GM23248 (cell line): ENCODE measurements at regions not wholly inside any gene's neighbourhood (a gene's known extent, or its start where the extent isn't known, plus 50 kb on each side); places are given as distances from the start of the nearest gene placed in this dataset.
A peak's percentile ranks its signal among the peaks of the same experiment; 100 is the strongest.

Experiments used
- DNase-seq: peaks from one replicate; pipeline ENCODE4 v3.0.0-alpha.2; 2015
- H2AFZ ChIP-seq: fragments of 200-600 bp; sonication (generic); 2 replicates; pipeline ENCODE4 v1.6.1; 2016; ENCODE audit warnings: antibody characterized with exemption
- H3F3A ChIP-seq: fragments of 200-600 bp; sonication (generic); 2 replicates; pipeline ENCODE4 v1.6.1; 2016; ENCODE audit warnings: mild to moderate bottlenecking, antibody characterized with exemption, mixed run types; ENCODE audit not compliant: insufficient read depth
- H3K27ac ChIP-seq: fragments of 200-600 bp; sonication (generic); 2 replicates; pipeline ENCODE4 v1.5.1; 2016; ENCODE audit warnings: mild to moderate bottlenecking
- H3K27me3 ChIP-seq: fragments of 200-600 bp; sonication (generic); replicated peaks from 2 replicates; pipeline ENCODE4 v1.6.1; 2016; ENCODE audit warnings: mild to moderate bottlenecking; ENCODE audit not compliant: insufficient read depth
- H3K36me3 ChIP-seq: fragments of 200-600 bp; sonication (generic); 2 replicates; pipeline ENCODE4 v1.6.1; 2016; ENCODE audit warnings: low read depth, mild to moderate bottlenecking
- H3K4me1 ChIP-seq: fragments of 200-600 bp; sonication (generic); 2 replicates; pipeline ENCODE4 v1.6.1; 2016; ENCODE audit warnings: mild to moderate bottlenecking; ENCODE audit not compliant: insufficient read depth
- H3K4me2 ChIP-seq: fragments of 200-600 bp; sonication (generic); one replicate; pipeline ENCODE4 v1.6.1; 2016; ENCODE audit warnings: mild to moderate bottlenecking; ENCODE audit not compliant: unreplicated experiment
- H3K4me3 ChIP-seq: fragments of 200-600 bp; sonication (generic); 2 replicates; pipeline ENCODE4 v1.5.1; 2016; ENCODE audit warnings: mild to moderate bottlenecking
- H3K79me2 ChIP-seq: fragments of 200-600 bp; sonication (generic); 2 replicates; pipeline ENCODE4 v1.6.1; 2016; ENCODE audit warnings: mild to moderate bottlenecking; ENCODE audit not compliant: insufficient read depth
- H3K9ac ChIP-seq: fragments of 200-600 bp; sonication (generic); 2 replicates; pipeline ENCODE4 v1.6.1; 2016; ENCODE audit warnings: mild to moderate bottlenecking
- H3K9me2 ChIP-seq: fragments of 200-600 bp; sonication (generic); 2 replicates; pipeline ENCODE4 v1.6.1; 2016; ENCODE audit warnings: mixed run types, mild to moderate bottlenecking, moderate library complexity; ENCODE audit not compliant: insufficient read depth
- H3K9me3 ChIP-seq: fragments of 200-600 bp; sonication (generic); one replicate; pipeline ENCODE4 v1.6.1; 2017; ENCODE audit warnings: low read depth
- H4K20me1 ChIP-seq: fragments of 200-600 bp; sonication (generic); 2 replicates; pipeline ENCODE4 v1.6.0; 2016; ENCODE audit not compliant: insufficient read depth
- EZH2 ChIP-seq: fragments of 200-600 bp; sonication (generic); IDR thresholded peaks from 2 replicates; pipeline ENCODE4 v1.6.1; 2018; ENCODE audit warnings: antibody characterized with exemption, mild to moderate bottlenecking; ENCODE audit not compliant: insufficient read depth, poor library complexity, severe bottlenecking
- EZH2phosphoT487 ChIP-seq: fragments of 200-600 bp; sonication (generic); IDR thresholded peaks from 2 replicates; pipeline ENCODE4 v1.6.1; 2018; ENCODE audit warnings: antibody characterized with exemption, moderate library complexity, mild to moderate bottlenecking, low read depth; ENCODE audit not compliant: insufficient read depth
- WGBS, 2 experiments: methylation state at CpG; one replicate each; pipeline ENCODE4 v1.1.6; 2015 to 2017; ENCODE audit warnings: low lambda C conversion rate in 2 of 2, low coverage in 1 of 2; ENCODE audit errors: missing lambda C conversion rate in 2 of 2; 5-methylcytosine and 5-hydroxymethylcytosine counted together
- in situ Hi-C: fragments of 300-500 bp; cut with MboI; formaldehyde crosslinking; loops from 2 replicates; pipeline ENCODE4 v1.15.0; 2020

- Histone ChIP-seq H3K27me3 (no peaks in the 10 kb centered on the region), H3K79me2 (no peaks in the 10 kb centered on the region), H3K36me3 (no peaks in the 10 kb centered on the region), H4K20me1 (no peaks in the 10 kb centered on the region), H3K9ac (no peak overlapping the region), H3F3A (no peaks in the 10 kb centered on the region), H3K4me3 (no peak overlapping the region), H3K27ac (no peak overlapping the region), H3K9me3 (no peaks in the 10 kb centered on the region), H3K9me2 (no peaks in the 10 kb centered on the region), H3K4me2 (no peak overlapping the region), H3K4me1 (peaks cover 7% of the 10 kb centered on the region; the same call in 1 of the 2 replicates), H2AFZ (no peak overlapping the region)
- WGBS, 2 experiments = 74 to 78% methylated on average over 5 of the region's 5 CpGs
- no peak for DNase-seq
- TF ChIP-seq EZH2phosphoT487 (no peak), EZH2 (no peak)
- in situ Hi-C loops = no loop called here
Measured at GRCh38 chr14:94941311-94941710, 171.4 kb upstream of the GSC start.

- 61 to 67% methylated on average over 11 of the region's 11 CpGs for WGBS, 2 experiments
Measured at GRCh38 chr14:94940263-94940993, 170.5 kb upstream of the GSC start.

GRCh38 chr14:94938016-94938415 is 168.1 kb upstream of the GSC start:
- H3K79me2 ChIP-seq = no peaks in the 10 kb centered on the region
- H3K4me1 ChIP-seq = peaks cover 15% of the 10 kb centered on the region; the same call in 1 of the 2 replicates
- H4K20me1 ChIP-seq = no peaks in the 10 kb centered on the region
- in situ Hi-C loops = no loop called here
- H3K9me2 ChIP-seq = no peaks in the 10 kb centered on the region
- no peaks in the 10 kb centered on the region for H3F3A ChIP-seq
- H3K9ac ChIP-seq = no peak overlapping the region
- TF ChIP-seq EZH2 (no peak), EZH2phosphoT487 (no peak)
- no peak for DNase-seq
- WGBS, 2 experiments = 92% methylated on average over 2 of the region's 2 CpGs
- no peaks in the 10 kb centered on the region for H3K36me3 ChIP-seq
- H3K27me3 ChIP-seq = peaks cover 10% of the 10 kb centered on the region; the same call in 1 of the 2 replicates
- H3K9me3 ChIP-seq = no peaks in the 10 kb centered on the region
- no peak overlapping the region for H3K4me2 ChIP-seq
- H3K27ac ChIP-seq = no peak overlapping the region
- no peak overlapping the region for H2AFZ ChIP-seq
- no peak overlapping the region for H3K4me3 ChIP-seq

More at GRCh38 chr14:94940263-94940993, 170.5 kb upstream of the GSC start:
- H3K9ac ChIP-seq = no peak overlapping the region
- H4K20me1 ChIP-seq = no peaks in the 10 kb centered on the region
- no peak for DNase-seq
- no peak overlapping the region for H3K4me2 ChIP-seq
- no peaks in the 10 kb centered on the region for H3K27me3 ChIP-seq
- no peak overlapping the region for H2AFZ ChIP-seq
- peaks cover 8% of the 10 kb centered on the region; the same call in 1 of the 2 replicates for H3K4me1 ChIP-seq
- H3F3A ChIP-seq = no peaks in the 10 kb centered on the region
- no peaks in the 10 kb centered on the region for H3K36me3 ChIP-seq
- H3K79me2 ChIP-seq = no peaks in the 10 kb centered on the region
- no peak for TF ChIP-seq EZH2phosphoT487
- TF ChIP-seq EZH2 = no peak
- in situ Hi-C loops = no loop called here
- no peak overlapping the region for H3K27ac ChIP-seq
- H3K9me2 ChIP-seq = no peaks in the 10 kb centered on the region
- H3K9me3 ChIP-seq = no peaks in the 10 kb centered on the region
- H3K4me3 ChIP-seq = no peak overlapping the region

GRCh38 chr14:94936901-94937685 is 167.2 kb upstream of the GSC start:
- peak overlapping the region; percentile 61 for H2AFZ ChIP-seq
- peak; percentile 11 for DNase-seq

More at GRCh38 chr14:94936901-94937685, 167.2 kb upstream of the GSC start:
- in situ Hi-C loops = no loop called here
- H3K4me1 ChIP-seq = peaks cover 15% of the 10 kb centered on the region; the same call in 1 of the 2 replicates
- peak overlapping the region; percentile 61 for H3K9ac ChIP-seq
- H3K9me3 ChIP-seq = no peaks in the 10 kb centered on the region
- no peaks in the 10 kb centered on the region for H3K9me2 ChIP-seq
- H3K27me3 ChIP-seq = peaks cover 10% of the 10 kb centered on the region; the same call in 1 of the 2 replicates
- no peaks in the 10 kb centered on the region for H3K36me3 ChIP-seq
- WGBS, 2 experiments = 13 to 19% methylated on average over 17 to 23 of the region's 24 CpGs
- H3F3A ChIP-seq = no peaks in the 10 kb centered on the region
- H4K20me1 ChIP-seq = no peaks in the 10 kb centered on the region
- no peak for TF ChIP-seq EZH2
- TF ChIP-seq EZH2phosphoT487 = no peak
- H3K4me2 ChIP-seq = peak overlapping the region; percentile 45
- H3K27ac ChIP-seq = no peak overlapping the region
- H3K79me2 ChIP-seq = no peaks in the 10 kb centered on the region
- H3K4me3 ChIP-seq = peak overlapping the region; percentile 21; the same call in 1 of the 2 replicates
